ENCODE measurements at regions not wholly inside any gene's neighbourhood (a gene's known extent, or its start where the extent isn't known, plus 50 kb on each side); places are given as distances from the start of the nearest gene placed in this dataset.

- no peak for TF ChIP-seq YY1 (IDR thresholded peaks at IDR 0.05; ENCODE audit: low read depth)
- no peak for TF ChIP-seq TAF1 (IDR thresholded peaks at IDR 0.05; ENCODE audit: low read depth)
- TF ChIP-seq RAD21 (IDR thresholded peaks at IDR 0.05; ENCODE audit: low read depth) = no peak
- no peak for TF ChIP-seq TCF12 (IDR thresholded peaks at IDR 0.05; ENCODE audit: low read depth)
- no peak for TF ChIP-seq CREB1 (IDR thresholded peaks at IDR 0.05; ENCODE audit: low read depth)
- no peak for TF ChIP-seq REST (IDR thresholded peaks at IDR 0.05; ENCODE audit: low read depth)
Measured at GRCh38 chr5:6885581-6885980, 172.3 kb downstream of the TENT4A start.

Measured in Ishikawa (cell line).